Sigmoid colon (tissue), 6 donors: ENCODE measurements at regions not wholly inside any gene's neighbourhood (a gene's known extent, or its start where the extent isn't known, plus 50 kb on each side); places are given as distances from the start of the nearest gene placed in this dataset.

ENCODE experiments used
- DNase-seq: peaks from one replicate; pipeline ENCODE4 v3.0.0-alpha.2; 2019
- H3K27ac ChIP-seq, 4 donors: fragments of 200-600 bp; sonication (generic); one replicate each; pipeline ENCODE4 v1.5.1; 2016 to 2019; ENCODE audit warnings: mild to moderate bottlenecking in 1 of 4
- H3K27me3 ChIP-seq, 3 donors: fragments of 200-600 bp; sonication (generic); one replicate each; pipeline ENCODE4 v1.5.1; 2019; ENCODE audit warnings: mild to moderate bottlenecking in 1 of 3
- H3K36me3 ChIP-seq, 4 donors: fragments of 200-600 bp; sonication (generic); one replicate each; pipeline ENCODE4 v1.5.1; 2016 to 2019
- H3K4me1 ChIP-seq, 4 donors: fragments of 200-600 bp; sonication (generic); one replicate each; pipeline ENCODE4 v1.5.1; 2017 to 2019
- H3K4me3 ChIP-seq, 4 donors: fragments of 200-600 bp; sonication (generic); one replicate each; pipeline ENCODE4 v1.5.1; 2017 to 2019; ENCODE audit warnings: mild to moderate bottlenecking in 2 of 4, moderate library complexity in 1 of 4
- H3K9me3 ChIP-seq, 4 donors: fragments of 200-600 bp in 3 of 4; sonication (generic) in 3 of 4; one replicate each; pipeline versions ENCODE4 v1.5.1 to v1.6.1; 2013 to 2019
- EP300 ChIP-seq, 4 donors: sonication (generic); formaldehyde crosslinking; IDR thresholded peaks; one replicate each; pipeline ENCODE4 v1.6.1; 2017; ENCODE audit warnings: antibody characterized with exemption in 4 of 4
- POLR2A ChIP-seq, 2 donors: fragments of 450-650 bp; IDR thresholded peaks; one replicate each; pipeline ENCODE4 v1.6.1; 2016; ENCODE audit warnings: antibody characterized with exemption in 2 of 2, mild to moderate bottlenecking in 2 of 2, moderate library complexity in 2 of 2
- POLR2AphosphoS5 ChIP-seq, 4 donors: sonication (generic); formaldehyde crosslinking; IDR thresholded peaks; one replicate each; pipeline ENCODE4 v1.6.1; 2017; ENCODE audit warnings: antibody characterized with exemption in 4 of 4
- WGBS, 2 donors: extraction: QIAGEN DNeasy Blood & Tissue Kit; methylation state at CpG; one replicate each; pipeline ENCODE4 v1.1.7; 2013; 5-methylcytosine and 5-hydroxymethylcytosine counted together
- intact Hi-C: fragments of 100-400 bp; cut with DNase I; formaldehyde crosslinking; loops from one replicate; pipeline ENCODE4 v1.15.1; 2023
- TF ChIP-seq, protein P1 (sequence below), 4 experiments: fragments of 450-650 bp in 3 of 4; fragments of 200-600 bp in 1 of 4; IDR thresholded peaks; one replicate each; pipeline ENCODE4 v1.5.1; 2016 to 2019; ENCODE audit warnings: antibody characterized with exemption in 4 of 4, mild to moderate bottlenecking in 3 of 4, moderate library complexity in 2 of 4
- donor health status: healthy with polysubstance abuse.
- donor health status: healthy.

GRCh38 chr6:140140891-140141290 is 766.4 kb upstream of the CITED2 start:
- WGBS, 2 donors = 92 to 96% methylated on average over 1 of the region's 1 CpG
- H3K9me3 ChIP-seq = peaks cover 0 to 2% (median 0%) of the 10 kb centered on the region in 4 donors
- no peak overlapping the region for H3K27ac ChIP-seq
- DNase-seq = no peak
- no peaks in the 10 kb centered on the region for H3K36me3 ChIP-seq
- intact Hi-C loops = no loop called here
- no peak overlapping the region for H3K4me3 ChIP-seq
- TF ChIP-seq POLR2A (IDR thresholded peaks at IDR 0.05) (no peak), EP300 (IDR thresholded peaks at IDR 0.05) (no peak), POLR2AphosphoS5 (IDR thresholded peaks at IDR 0.05) (no peak)
- TF ChIP-seq, protein P1, sequence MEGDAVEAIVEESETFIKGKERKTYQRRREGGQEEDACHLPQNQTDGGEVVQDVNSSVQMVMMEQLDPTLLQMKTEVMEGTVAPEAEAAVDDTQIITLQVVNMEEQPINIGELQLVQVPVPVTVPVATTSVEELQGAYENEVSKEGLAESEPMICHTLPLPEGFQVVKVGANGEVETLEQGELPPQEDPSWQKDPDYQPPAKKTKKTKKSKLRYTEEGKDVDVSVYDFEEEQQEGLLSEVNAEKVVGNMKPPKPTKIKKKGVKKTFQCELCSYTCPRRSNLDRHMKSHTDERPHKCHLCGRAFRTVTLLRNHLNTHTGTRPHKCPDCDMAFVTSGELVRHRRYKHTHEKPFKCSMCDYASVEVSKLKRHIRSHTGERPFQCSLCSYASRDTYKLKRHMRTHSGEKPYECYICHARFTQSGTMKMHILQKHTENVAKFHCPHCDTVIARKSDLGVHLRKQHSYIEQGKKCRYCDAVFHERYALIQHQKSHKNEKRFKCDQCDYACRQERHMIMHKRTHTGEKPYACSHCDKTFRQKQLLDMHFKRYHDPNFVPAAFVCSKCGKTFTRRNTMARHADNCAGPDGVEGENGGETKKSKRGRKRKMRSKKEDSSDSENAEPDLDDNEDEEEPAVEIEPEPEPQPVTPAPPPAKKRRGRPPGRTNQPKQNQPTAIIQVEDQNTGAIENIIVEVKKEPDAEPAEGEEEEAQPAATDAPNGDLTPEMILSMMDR (IDR thresholded peaks at IDR 0.05) = no peak
- no peaks in the 10 kb centered on the region for H3K4me1 ChIP-seq
- H3K27me3 ChIP-seq = no peaks in the 10 kb centered on the region

DNA sequence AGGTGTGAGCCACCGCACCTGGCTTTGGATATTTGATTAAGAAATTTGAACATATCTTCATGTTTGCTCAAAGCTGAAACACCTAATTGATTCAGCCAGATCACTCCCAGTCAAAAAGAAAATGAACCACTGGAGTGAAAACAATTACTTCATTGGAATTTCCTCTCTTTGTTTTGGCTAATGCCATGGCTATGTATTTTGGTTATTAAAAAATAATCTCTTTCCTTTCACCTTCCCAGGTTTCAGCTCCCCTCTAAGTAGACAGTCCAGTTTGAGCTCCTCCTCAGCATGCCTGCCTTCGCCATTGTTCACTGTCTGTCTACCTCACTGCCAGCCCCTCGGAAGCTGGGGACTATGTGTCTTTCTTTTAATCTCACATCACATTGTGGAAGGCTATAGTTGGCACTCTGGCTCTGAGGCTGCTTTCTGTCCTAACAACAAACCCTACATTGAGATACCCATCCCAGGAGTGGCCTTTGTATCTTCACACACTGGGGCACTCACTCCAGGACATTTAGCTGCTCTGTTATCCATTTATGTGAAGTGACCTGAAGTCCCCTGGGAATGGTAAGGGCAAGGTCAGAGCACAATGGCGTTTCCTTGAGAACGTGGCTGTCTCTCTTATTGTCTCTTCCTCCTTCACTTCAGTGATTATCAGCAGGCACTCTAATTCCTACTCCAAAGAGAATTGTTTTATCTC is 764.0 kb upstream of the CITED2 start:
- H3K27ac ChIP-seq = no peak overlapping the region
- peaks cover 0 to 7% (median 3%) of the 10 kb centered on the region in 4 donors for H3K9me3 ChIP-seq
- no peaks in the 10 kb centered on the region for H3K4me1 ChIP-seq
- no peak overlapping the region for H3K4me3 ChIP-seq
- no peaks in the 10 kb centered on the region for H3K27me3 ChIP-seq
- DNase-seq = no peak
- no peaks in the 10 kb centered on the region for H3K36me3 ChIP-seq
- TF ChIP-seq, protein P1 (IDR thresholded peaks at IDR 0.05) = no peak
- TF ChIP-seq POLR2AphosphoS5 (IDR thresholded peaks at IDR 0.05) = no peak
- TF ChIP-seq POLR2A (IDR thresholded peaks at IDR 0.05) = no peak
- no peak for TF ChIP-seq EP300 (IDR thresholded peaks at IDR 0.05)
- intact Hi-C loops = no loop called here
- 59 to 70% methylated on average over 5 of the region's 5 CpGs for WGBS, 2 donors

- H3K4me1 ChIP-seq = no peaks in the 10 kb centered on the region
- H3K4me3 ChIP-seq = no peak overlapping the region
- TF ChIP-seq POLR2A (IDR thresholded peaks at IDR 0.05) = no peak
- TF ChIP-seq, protein P1 (IDR thresholded peaks at IDR 0.05) = no peak
- TF ChIP-seq POLR2AphosphoS5 (IDR thresholded peaks at IDR 0.05) = peak; percentile 17 to 82 (median 62)
- TF ChIP-seq EP300 (IDR thresholded peaks at IDR 0.05) = peak in 1 of 4 donors; percentile 51
- H3K27ac ChIP-seq = peak overlapping the region in 2 of 4 donors; percentile 25 to 44
- DNase-seq = peak; percentile 82
- no peaks in the 10 kb centered on the region for H3K36me3 ChIP-seq
- H3K9me3 ChIP-seq = peaks cover 0 to 13% (median 3%) of the 10 kb centered on the region in 4 donors
- intact Hi-C loops = no loop called here
- H3K27me3 ChIP-seq = no peaks in the 10 kb centered on the region
Measured at GRCh38 chr6:140134224-140134623, 759.8 kb upstream of the CITED2 start.

GRCh38 chr6:140130074-140130473 is 755.6 kb upstream of the CITED2 start:
- Histone ChIP-seq H3K27me3 (no peaks in the 10 kb centered on the region), H3K4me3 (no peak overlapping the region), H3K9me3 (peaks cover 0 to 11% (median 1%) of the 10 kb centered on the region in 4 donors), H3K27ac (no peak overlapping the region), H3K4me1 (no peaks in the 10 kb centered on the region), H3K36me3 (no peaks in the 10 kb centered on the region)
- intact Hi-C loops = no loop called here
- DNase-seq = no peak
- no peak for TF ChIP-seq EP300 (IDR thresholded peaks at IDR 0.05)
- TF ChIP-seq, protein P1 (IDR thresholded peaks at IDR 0.05) = no peak
- TF ChIP-seq POLR2A (IDR thresholded peaks at IDR 0.05) = no peak
- no peak for TF ChIP-seq POLR2AphosphoS5 (IDR thresholded peaks at IDR 0.05)

DNA sequence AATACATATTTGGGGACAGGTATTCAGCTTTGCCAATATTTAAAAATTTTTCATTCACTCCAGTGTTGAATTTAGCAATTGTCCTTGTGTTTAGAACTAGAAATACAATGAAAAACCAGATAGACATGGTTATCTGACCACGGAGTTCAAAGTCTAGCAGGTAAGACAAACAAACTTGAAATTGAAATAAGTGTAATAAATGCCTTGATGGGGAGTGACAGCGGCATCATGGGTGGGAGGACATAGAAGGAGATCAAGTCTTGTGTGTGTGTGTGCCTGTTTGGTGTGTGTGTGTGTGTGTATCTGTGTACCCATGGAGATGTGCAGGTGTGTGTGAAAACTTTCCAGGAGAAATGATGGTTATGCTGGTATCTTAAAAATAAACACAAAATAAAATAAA is 750.0 kb upstream of the CITED2 start:
- intact Hi-C loops = no loop called here
- WGBS, 2 donors = 22 to 69% methylated on average over 2 of the region's 2 CpGs
- Histone ChIP-seq H3K4me3 (no peak overlapping the region), H3K4me1 (no peaks in the 10 kb centered on the region), H3K36me3 (no peaks in the 10 kb centered on the region), H3K27me3 (no peaks in the 10 kb centered on the region), H3K9me3 (peaks cover 0 to 6% (median 1%) of the 10 kb centered on the region in 4 donors), H3K27ac (no peak overlapping the region)
- TF ChIP-seq EP300 (IDR thresholded peaks at IDR 0.05) (no peak), POLR2A (IDR thresholded peaks at IDR 0.05) (no peak), POLR2AphosphoS5 (IDR thresholded peaks at IDR 0.05) (no peak)
- TF ChIP-seq, protein P1 (IDR thresholded peaks at IDR 0.05) = no peak
- DNase-seq = no peak
